H9 (cell line): ENCODE measurements at regions not wholly inside any gene's neighbourhood (a gene's known extent, or its start where the extent isn't known, plus 50 kb on each side); places are given as distances from the start of the nearest gene placed in this dataset.

ENCODE experiments used
- DNase-seq: peaks from one replicate; pipeline ENCODE4 v3.0.0-alpha.2; 2017
- H2AFZ ChIP-seq: one replicate; pipeline ENCODE4 v1.6.1; 2013; ENCODE audit warnings: mild to moderate bottlenecking, low read length, control low read depth, moderate library complexity
- H2AK5ac ChIP-seq: 2 replicates; pipeline ENCODE4 v1.6.1; 2013; ENCODE audit warnings: low read length, control low read depth, mixed read lengths; ENCODE audit not compliant: insufficient read length
- H2BK120ac ChIP-seq: one replicate; pipeline ENCODE4 v1.6.1; 2013; ENCODE audit warnings: low read depth, mild to moderate bottlenecking, low read length, control low read depth, inconsistent platforms; ENCODE audit not compliant: poor library complexity, severe bottlenecking
- H2BK12ac ChIP-seq: 2 replicates; pipeline ENCODE4 v1.6.1; 2013; ENCODE audit warnings: low read length, control low read depth, mixed read lengths, low read depth; ENCODE audit not compliant: insufficient read length
- H2BK15ac ChIP-seq: 2 replicates; pipeline ENCODE4 v1.6.1; 2013; ENCODE audit warnings: low read depth, low read length, control low read depth
- H2BK20ac ChIP-seq: one replicate; pipeline ENCODE4 v1.6.1; 2013; ENCODE audit warnings: low read depth, mild to moderate bottlenecking, low read length, control low read depth, inconsistent platforms; ENCODE audit not compliant: poor library complexity, severe bottlenecking
- H2BK5ac ChIP-seq: 2 replicates; pipeline ENCODE4 v1.6.1; 2013; ENCODE audit warnings: low read length, control low read depth, mixed read lengths; ENCODE audit not compliant: insufficient read length
- H3K14ac ChIP-seq: 2 replicates; pipeline ENCODE4 v1.6.1; 2013; ENCODE audit warnings: low read length, control low read depth; ENCODE audit not compliant: insufficient read depth
- H3K18ac ChIP-seq: 2 replicates; pipeline ENCODE4 v1.6.1; 2013; ENCODE audit warnings: low read depth, mild to moderate bottlenecking, mixed read lengths, low read length, control low read depth; ENCODE audit not compliant: insufficient read length
- H3K23ac ChIP-seq: 2 replicates; pipeline ENCODE4 v1.6.1; 2013; ENCODE audit warnings: low read length, control low read depth, mixed read lengths, low read depth; ENCODE audit not compliant: insufficient read length
- H3K23me2 ChIP-seq: 2 replicates; pipeline ENCODE4 v1.6.1; 2013; ENCODE audit warnings: low read depth, mild to moderate bottlenecking, mixed read lengths, low read length, control low read depth; ENCODE audit not compliant: insufficient read length, poor library complexity, severe bottlenecking
- H3K27ac ChIP-seq: 2 replicates; pipeline ENCODE4 v1.5.1; 2013; ENCODE audit warnings: low read length, control low read depth, mixed read lengths, low read depth; ENCODE audit not compliant: insufficient read length
- H3K27me3 ChIP-seq: 2 replicates; pipeline ENCODE4 v1.6.1; 2013; ENCODE audit warnings: low read length, control low read depth, inconsistent platforms; ENCODE audit not compliant: insufficient read depth
- H3K4ac ChIP-seq: 2 replicates; pipeline ENCODE4 v1.6.1; 2013; ENCODE audit warnings: low read depth, mild to moderate bottlenecking, control low read depth, inconsistent platforms, low read length, moderate library complexity
- H3K4me1 ChIP-seq: 2 replicates; pipeline ENCODE4 v1.6.1; 2013; ENCODE audit warnings: low read length, control low read depth, inconsistent platforms; ENCODE audit not compliant: insufficient read depth
- H3K4me2 ChIP-seq: 2 replicates; pipeline ENCODE4 v1.6.1; 2013; ENCODE audit warnings: low read length, control low read depth, mixed read lengths; ENCODE audit not compliant: insufficient read length, insufficient read depth
- H3K56ac ChIP-seq: 2 replicates; pipeline ENCODE4 v1.6.1; 2013; ENCODE audit warnings: low read depth, mild to moderate bottlenecking, mixed read lengths, low read length, control low read depth; ENCODE audit not compliant: insufficient read length
- H3K79me1 ChIP-seq: 2 replicates; pipeline ENCODE4 v1.6.1; 2013; ENCODE audit warnings: low read depth, mild to moderate bottlenecking, moderate library complexity, low read length, control low read depth, inconsistent platforms; ENCODE audit not compliant: insufficient read depth, poor library complexity, severe bottlenecking
- H3K79me2 ChIP-seq: 2 replicates; pipeline ENCODE4 v1.6.1; 2013; ENCODE audit warnings: low read length, control low read depth, inconsistent platforms; ENCODE audit not compliant: insufficient read depth
- H3K9ac ChIP-seq: 2 replicates; pipeline ENCODE4 v1.6.1; 2013; ENCODE audit warnings: low read length, control low read depth, mixed read lengths; ENCODE audit not compliant: insufficient read length; ENCODE audit errors: extremely low read depth
- H3K9me3 ChIP-seq: one replicate; pipeline ENCODE4 v1.6.1; 2013; ENCODE audit warnings: low read depth, low read length, inconsistent platforms; ENCODE audit not compliant: control insufficient read depth
- H3T11ph ChIP-seq: one replicate; pipeline ENCODE4 v1.6.1; 2013; ENCODE audit warnings: mild to moderate bottlenecking, low read length, control low read depth, inconsistent platforms
- H4K20me1 ChIP-seq: one replicate; pipeline ENCODE4 v1.6.1; 2013; ENCODE audit not compliant: control insufficient read depth, insufficient read length, insufficient read depth
- H4K5ac ChIP-seq: 2 replicates; pipeline ENCODE4 v1.6.1; 2013; ENCODE audit warnings: low read depth, mild to moderate bottlenecking, mixed read lengths, low read length, control low read depth; ENCODE audit not compliant: insufficient read length
- H4K8ac ChIP-seq: replicated peaks from 2 replicates; pipeline ENCODE4 v1.6.1; 2013; ENCODE audit warnings: low read length, control low read depth, mixed read lengths, low read depth; ENCODE audit not compliant: insufficient read length
- H4K91ac ChIP-seq: 2 replicates; pipeline ENCODE4 v1.6.1; 2013; ENCODE audit warnings: low read depth, mild to moderate bottlenecking, moderate library complexity, mixed read lengths, low read length, control low read depth; ENCODE audit not compliant: insufficient read length
- H3K27ac Mint-ChIP-seq, 3 experiments: 2 replicates in 2 of 3; 3 replicates in 1 of 3; pipeline ENCODE4 v1.8.0; 2020 to 2021; ENCODE audit warnings: mixed read lengths in 3 of 3, mild to moderate bottlenecking in 1 of 3, moderate library complexity in 1 of 3
- H3K27me3 Mint-ChIP-seq: 2 replicates; pipeline ENCODE4 v1.8.0; 2021; ENCODE audit warnings: low read depth, mild to moderate bottlenecking, moderate library complexity, mixed read lengths
- H3K36me3 Mint-ChIP-seq, 3 experiments: 2 replicates in 2 of 3; 3 replicates in 1 of 3; pipeline ENCODE4 v1.8.0; 2020 to 2021; ENCODE audit warnings: low read depth in 3 of 3, mixed read lengths in 3 of 3; ENCODE audit not compliant: insufficient read depth in 1 of 3
- H3K4me1 Mint-ChIP-seq, 2 experiments: 2 replicates each; pipeline ENCODE4 v1.8.0; 2020; ENCODE audit warnings: mixed read lengths in 2 of 2
- H3K4me3 Mint-ChIP-seq, 2 experiments: 2 replicates in 1 of 2; 3 replicates in 1 of 2; pipeline ENCODE4 v1.8.0; 2020 to 2021; ENCODE audit warnings: mild to moderate bottlenecking in 2 of 2, mixed read lengths in 2 of 2, moderate library complexity in 1 of 2
- H3K9me3 Mint-ChIP-seq, 2 experiments: 2 replicates in 1 of 2; 3 replicates in 1 of 2; pipeline ENCODE4 v1.8.0; 2020; ENCODE audit warnings: mild to moderate bottlenecking in 2 of 2, mixed read lengths in 2 of 2, moderate library complexity in 1 of 2
- CTCF ChIP-seq: fragments of 200-600 bp; sonication (generic); conservative IDR thresholded peaks from 3 replicates; pipeline ENCODE4 v1.8.0; 2021; ENCODE audit warnings: antibody characterized with exemption, mild to moderate bottlenecking
- WGBS: extraction: QIAGEN DNeasy Blood & Tissue Kit; methylation state at CpG from one replicate; pipeline ENCODE4 v1.1.7; 2013; ENCODE audit warnings: missing lambda C conversion rate, low lambda C conversion rate, mixed read lengths; ENCODE audit not compliant: insufficient read length; ENCODE audit errors: extremely low coverage; 5-methylcytosine and 5-hydroxymethylcytosine counted together

DNA sequence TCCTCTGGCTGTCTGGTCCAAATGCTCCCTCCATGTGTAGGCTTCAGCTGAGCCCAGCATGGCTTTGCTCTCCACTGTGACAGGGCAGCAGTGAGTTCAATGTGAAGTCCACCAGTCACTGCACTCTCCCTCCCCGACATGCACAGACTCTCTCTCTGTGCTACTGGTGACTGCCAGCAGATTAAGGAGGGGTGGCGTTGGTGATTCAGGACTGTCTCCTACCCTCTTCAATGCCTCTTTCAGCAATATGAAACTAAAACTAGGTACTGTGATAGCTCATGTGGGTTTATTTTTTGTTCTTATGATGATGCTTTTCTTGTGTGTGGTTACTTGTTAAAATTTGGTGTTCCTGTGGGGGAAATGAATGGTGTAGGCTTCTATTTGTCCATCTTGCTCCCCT, 201.0 kb upstream of the RBMS1 start:
- Histone ChIP-seq H4K8ac (no peak overlapping the region), H3K79me2 (no peaks in the 10 kb centered on the region), H3K14ac (no peak overlapping the region), H3K56ac (no peak overlapping the region), H4K91ac (no peak overlapping the region), H3K18ac (no peak overlapping the region), H3T11ph (no peak overlapping the region), H3K4me2 (no peak overlapping the region), H3K4ac (no peak overlapping the region), H3K79me1 (no peaks in the 10 kb centered on the region), H2BK5ac (no peak overlapping the region), H3K9me3 (no peaks in the 10 kb centered on the region), H3K23me2 (no peaks in the 10 kb centered on the region), H2AFZ (no peak overlapping the region), H4K20me1 (no peaks in the 10 kb centered on the region), H2BK15ac (no peak overlapping the region), H2AK5ac (no peak overlapping the region), H3K27ac (no peak overlapping the region), H4K5ac (no peak overlapping the region), H3K4me1 (no peaks in the 10 kb centered on the region), H2BK120ac (no peak overlapping the region), H3K23ac (no peak overlapping the region), H2BK20ac (no peak overlapping the region), H3K27me3 (no peaks in the 10 kb centered on the region), H3K9ac (no peak overlapping the region), H2BK12ac (no peak overlapping the region)
- no peaks in the 10 kb centered on the region; a peak in 1 of 5 replicates for H3K9me3 Mint-ChIP-seq
- no peaks in the 10 kb centered on the region for H3K36me3 Mint-ChIP-seq
- TF ChIP-seq CTCF, result no peak
- no peak overlapping the region for H3K27ac Mint-ChIP-seq
- DNase-seq, result no peak
- no CpG with 5 or more reads among the region's 2 CpGs for WGBS
- no peak overlapping the region for H3K4me3 Mint-ChIP-seq
- no peaks in the 10 kb centered on the region for H3K4me1 Mint-ChIP-seq
- no peaks in the 10 kb centered on the region for H3K27me3 Mint-ChIP-seq
